Upper lobe of right lung (tissue), 1 donor: ENCODE measurements at regions not wholly inside any gene's neighbourhood (a gene's known extent, or its start where the extent isn't known, plus 50 kb on each side); places are given as distances from the start of the nearest gene placed in this dataset.

Experiments
- ATAC-seq: fragments of 200-7000 bp; cut with Tn5 transposase; one replicate; pipeline ENCODE4 v1.9.1; 2020; ENCODE audit warnings: mild to moderate bottlenecking, moderate library complexity
- DNase-seq: peaks from one replicate; pipeline ENCODE4 v3.0.0-alpha.2; 2020
- H3K27ac ChIP-seq: fragments of 200-600 bp; one replicate; pipeline ENCODE4 v1.8.0; 2022
- H3K27me3 ChIP-seq: fragments of 200-600 bp; one replicate; pipeline ENCODE4 v1.8.0; 2022; ENCODE audit warnings: mild to moderate bottlenecking
- H3K36me3 ChIP-seq: fragments of 200-600 bp; one replicate; pipeline ENCODE4 v1.8.0; 2022
- H3K4me1 ChIP-seq: fragments of 200-600 bp; one replicate; pipeline ENCODE4 v1.8.0; 2022
- H3K4me3 ChIP-seq: fragments of 200-600 bp; one replicate; pipeline ENCODE4 v1.8.0; 2022; ENCODE audit warnings: mild to moderate bottlenecking
- H3K9me3 ChIP-seq: fragments of 200-600 bp; one replicate; pipeline ENCODE4 v1.8.0; 2022
- CTCF ChIP-seq: fragments of 200-600 bp; IDR thresholded peaks from one replicate; pipeline ENCODE4 v1.8.0; 2022; ENCODE audit warnings: antibody characterized with exemption
- intact Hi-C: fragments of 100-400 bp; cut with DNase I; formaldehyde crosslinking; loops from one replicate; pipeline ENCODE4 v1.11.0; 2022
- donor health status: DM: no; HTN: yes; CAD: no; lungs with severe emphysema.

GRCh38 chr4:8738471-8738931 is 133.1 kb downstream of the HMX1 start:
- ATAC-seq (no peak), DNase-seq (peak; percentile 33)
- Histone ChIP-seq H3K9me3 (no peaks in the 10 kb centered on the region), H3K36me3 (no peaks in the 10 kb centered on the region), H3K4me3 (no peak overlapping the region), H3K27ac (no peak overlapping the region), H3K27me3 (no peaks in the 10 kb centered on the region), H3K4me1 (no peaks in the 10 kb centered on the region)
- intact Hi-C loops = no loop called here
- no peak for TF ChIP-seq CTCF

GRCh38 chr4:8737601-8738279 is 133.9 kb downstream of the HMX1 start:
- TF ChIP-seq CTCF = no peak
- intact Hi-C loops = no loop called here

GRCh38 chr4:8737075-8737474 is 134.6 kb downstream of the HMX1 start:
- Histone ChIP-seq H3K27me3 (no peaks in the 10 kb centered on the region), H3K4me3 (no peak overlapping the region), H3K36me3 (no peaks in the 10 kb centered on the region), H3K9me3 (no peaks in the 10 kb centered on the region), H3K27ac (no peak overlapping the region), H3K4me1 (no peaks in the 10 kb centered on the region)
- ATAC-seq (no peak), DNase-seq (peak; percentile 58)
- intact Hi-C loops = no loop called here
- no peak for TF ChIP-seq CTCF

More at GRCh38 chr4:8737601-8738279, 133.9 kb downstream of the HMX1 start:
- Histone ChIP-seq H3K9me3 (no peaks in the 10 kb centered on the region), H3K27me3 (no peaks in the 10 kb centered on the region), H3K36me3 (no peaks in the 10 kb centered on the region), H3K4me3 (no peak overlapping the region), H3K4me1 (no peaks in the 10 kb centered on the region), H3K27ac (no peak overlapping the region)
- peak; percentile 48 for DNase-seq
- ATAC-seq = no peak

GRCh38 chr4:8736090-8736825 is 135.4 kb downstream of the HMX1 start:
- Histone ChIP-seq H3K27ac (no peak overlapping the region), H3K27me3 (no peaks in the 10 kb centered on the region), H3K9me3 (no peaks in the 10 kb centered on the region), H3K4me1 (no peaks in the 10 kb centered on the region), H3K4me3 (no peak overlapping the region), H3K36me3 (no peaks in the 10 kb centered on the region)
- ATAC-seq = no peak
- intact Hi-C loops = no loop called here
- TF ChIP-seq CTCF = no peak
- no peak for DNase-seq

- DNase-seq = peak; percentile 50
- Histone ChIP-seq H3K9me3 (no peaks in the 10 kb centered on the region), H3K27me3 (no peaks in the 10 kb centered on the region), H3K4me1 (no peaks in the 10 kb centered on the region), H3K4me3 (no peak overlapping the region), H3K27ac (no peak overlapping the region), H3K36me3 (no peaks in the 10 kb centered on the region)
- intact Hi-C loops = no loop called here
- no peak for TF ChIP-seq CTCF
- no peak for ATAC-seq
Measured at GRCh38 chr4:8735236-8736089, 136.2 kb downstream of the HMX1 start.
